G401 (cell line): ENCODE measurements at regions not wholly inside any gene's neighbourhood (a gene's known extent, or its start where the extent isn't known, plus 50 kb on each side); places are given as distances from the start of the nearest gene placed in this dataset.
"Not testable (repeated sequence)": the region's sequence is repeated elsewhere in the genome, so short reads cannot be mapped to it uniquely, and the experiment has no call there.

Experiments used
- DNase-seq: peaks from one replicate; pipeline ENCODE4 v3.0.0-alpha.2; 2015; ENCODE audit warnings: low spot score
- in situ Hi-C: cut with HindIII; loops from 2 replicates; pipeline ENCODE4 v1.10.0; 2016; ENCODE audit warnings: low sequenced_read_pairs, mixed read lengths

- in situ Hi-C loops: no loop called here
- no peak for DNase-seq
These were observed 92.7 kb downstream of the KIF4B start for GRCh38 chr5:155106221-155106620.

GRCh38 chr5:155113888-155114287 lies 100.3 kb downstream of the KIF4B start:
- DNase-seq: no peak
- in situ Hi-C loops: no loop called here

- DNase-seq: no peak
- in situ Hi-C loops: no loop called here
These were observed 101.1 kb downstream of the KIF4B start for GRCh38 chr5:155114655-155115054.

- DNase-seq: no peak
- in situ Hi-C loops: no loop called here
These were observed 103.1 kb downstream of the KIF4B start for GRCh38 chr5:155116456-155117251.

- DNase-seq: no peak
- in situ Hi-C loops: no loop called here
These were observed 112.1 kb downstream of the KIF4B start for GRCh38 chr5:155125551-155126095.

GRCh38 chr5:155126573-155126972 lies 113.0 kb downstream of the KIF4B start:
- no peak for DNase-seq
- in situ Hi-C loops: no loop called here

GRCh38 chr5:155127552-155127951 lies 114.0 kb downstream of the KIF4B start:
- in situ Hi-C loops: no loop called here
- DNase-seq: no peak

- no peak for DNase-seq
- in situ Hi-C loops: no loop called here
These were observed 115.4 kb downstream of the KIF4B start for GRCh38 chr5:155128786-155129512.

GRCh38 chr5:155129513-155129880 lies 115.9 kb downstream of the KIF4B start:
- in situ Hi-C loops: no loop called here
- no peak for DNase-seq

- in situ Hi-C loops: no loop called here
- no peak for DNase-seq
These were observed 120.6 kb downstream of the KIF4B start for GRCh38 chr5:155134130-155134529.

- in situ Hi-C loops: no loop called here
- no peak for DNase-seq
These were observed 122.8 kb downstream of the KIF4B start for GRCh38 chr5:155136216-155136850.

- in situ Hi-C loops: no loop called here
- DNase-seq: no peak
These were observed 124.1 kb downstream of the KIF4B start for GRCh38 chr5:155137683-155138082.

- no peak for DNase-seq
- in situ Hi-C loops: no loop called here
These were observed 127.1 kb downstream of the KIF4B start for GRCh38 chr5:155140646-155141045.

- in situ Hi-C loops: no loop called here
These were observed 131.4 kb downstream of the KIF4B start for GRCh38 chr5:155144956-155145355.

GRCh38 chr5:155147222-155147621 lies 133.7 kb downstream of the KIF4B start:
- in situ Hi-C loops: no loop called here
- no peak for DNase-seq

More at GRCh38 chr5:155144956-155145355, 131.4 kb downstream of the KIF4B start:
- no peak for DNase-seq

GRCh38 chr5:155148694-155149093 lies 135.1 kb downstream of the KIF4B start:
- DNase-seq: no peak
- in situ Hi-C loops: no loop called here

GRCh38 chr5:155150012-155150411 lies 136.5 kb downstream of the KIF4B start:
- DNase-seq: no peak
- in situ Hi-C loops: no loop called here

- no peak for DNase-seq
- in situ Hi-C loops: no loop called here
These were observed 141.4 kb downstream of the KIF4B start for GRCh38 chr5:155154973-155155372.

- in situ Hi-C loops, DNase-seq: not testable (repeated sequence)
These were observed 149.5 kb downstream of the KIF4B start for GRCh38 chr5:155163084-155163483.

GRCh38 chr5:155167736-155168135 lies 154.2 kb downstream of the KIF4B start:
- in situ Hi-C loops: no loop called here
- DNase-seq: no peak
